NCI-H1105 treated with DMSO at 0.1 percent for 48 hours (cell line): ENCODE measurements at regions not wholly inside any gene's neighbourhood (a gene's known extent, or its start where the extent isn't known, plus 50 kb on each side); places are given as distances from the start of the nearest gene placed in this dataset.

Source experiments
- DNase-seq: peaks from one replicate; lab custom pipeline; 2025; lab: John Stamatoyannopoulos, UW

DNA sequence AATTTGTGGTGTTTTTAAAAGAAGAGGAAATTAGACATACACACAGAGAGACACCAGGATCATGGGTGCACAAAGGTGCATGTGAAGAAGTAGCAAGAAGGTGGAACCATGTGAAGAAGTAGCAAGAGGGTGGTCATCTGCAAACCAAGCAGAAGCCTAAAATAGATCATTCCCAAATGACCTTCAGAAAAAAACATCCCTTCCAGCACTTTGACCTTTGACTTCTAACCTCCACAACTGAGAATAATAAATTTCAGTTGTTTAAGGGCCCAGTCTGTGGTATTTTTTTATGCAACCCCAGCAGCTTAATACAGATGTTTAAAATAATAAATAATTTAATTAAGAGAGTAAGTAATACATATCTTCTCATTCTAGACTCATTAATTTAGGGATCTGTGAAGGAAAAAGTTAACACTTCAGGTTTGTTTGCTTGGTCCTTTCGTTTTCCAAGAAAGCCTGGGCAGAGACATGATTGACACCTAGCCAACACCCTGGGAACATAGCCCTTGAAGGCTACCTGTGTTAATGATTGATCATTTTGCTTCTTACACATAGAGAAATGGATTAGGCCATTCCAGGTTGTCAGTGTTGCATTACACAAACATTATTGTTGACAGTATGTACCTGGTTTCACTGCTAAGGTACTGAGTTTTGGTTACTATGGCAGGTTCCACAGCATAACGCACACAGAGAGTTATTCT is 1331.2 kb upstream of the GBE1 start:
- no peak for DNase-seq

DNA sequence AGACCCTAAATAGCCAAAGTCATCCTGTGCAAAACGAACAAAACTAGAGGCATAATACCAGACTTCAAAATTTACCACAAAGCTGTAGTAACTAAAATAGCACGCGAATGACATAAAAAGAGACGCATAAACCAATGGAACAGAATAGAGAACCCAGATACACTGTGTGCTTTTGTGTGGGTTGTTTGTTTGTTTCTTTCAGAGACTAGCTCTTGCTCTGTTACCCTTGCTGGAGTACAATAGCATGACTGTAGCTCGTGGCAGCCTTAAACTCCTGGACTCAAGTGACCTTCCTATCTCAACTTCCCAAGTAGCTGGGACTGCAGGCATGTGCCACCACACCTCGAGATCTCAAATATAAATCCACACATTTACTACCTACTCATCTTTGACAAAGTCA is 1314.6 kb upstream of the GBE1 start:
- no peak for DNase-seq

DNA sequence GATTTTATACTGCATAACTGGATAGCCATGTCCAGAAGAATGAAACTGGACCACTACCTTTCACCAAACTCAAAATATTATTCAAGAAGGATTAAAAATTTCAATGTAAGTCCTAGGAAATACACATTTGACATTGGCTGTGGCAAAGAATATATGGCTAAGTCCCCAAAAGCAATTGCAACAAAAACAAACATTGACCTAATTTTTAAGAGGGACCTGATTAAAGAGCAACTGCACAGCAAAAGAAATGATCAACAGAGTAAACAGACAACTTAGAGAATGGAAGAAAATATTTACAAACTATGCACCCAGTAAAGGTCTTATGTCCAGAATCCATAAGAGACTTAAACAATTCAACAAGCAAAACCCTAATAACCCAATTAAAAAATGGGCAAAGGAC is 1313.0 kb upstream of the GBE1 start:
- DNase-seq = no peak

DNA sequence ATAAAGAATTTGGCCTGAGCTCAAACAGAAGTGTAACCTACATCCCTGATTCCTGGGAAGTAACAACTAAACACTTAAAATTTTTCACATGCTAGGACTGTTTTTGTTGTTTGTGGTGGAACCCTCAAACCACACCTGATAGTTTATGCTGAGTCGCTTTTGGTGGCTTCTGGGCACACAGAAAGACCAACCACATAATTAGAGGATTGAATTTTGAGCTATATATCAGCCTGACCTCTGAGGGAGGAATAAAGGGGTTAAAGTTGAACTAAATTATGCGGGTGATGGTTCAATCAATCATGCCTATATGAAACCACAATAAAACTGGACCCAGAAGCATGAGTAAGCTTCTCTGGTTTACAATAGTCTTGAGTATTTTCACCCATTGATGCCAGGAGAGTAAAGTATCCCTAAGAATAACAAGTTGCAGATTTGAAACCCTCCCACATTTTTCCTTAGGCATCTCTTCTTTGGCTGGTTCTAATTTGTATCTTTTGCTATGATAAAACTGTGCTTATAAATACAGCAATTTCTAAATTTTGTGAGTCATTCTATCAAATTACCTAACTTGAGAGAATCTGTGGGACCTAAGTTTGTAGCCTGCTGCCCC is 1304.5 kb upstream of the GBE1 start:
- no peak for DNase-seq

DNA sequence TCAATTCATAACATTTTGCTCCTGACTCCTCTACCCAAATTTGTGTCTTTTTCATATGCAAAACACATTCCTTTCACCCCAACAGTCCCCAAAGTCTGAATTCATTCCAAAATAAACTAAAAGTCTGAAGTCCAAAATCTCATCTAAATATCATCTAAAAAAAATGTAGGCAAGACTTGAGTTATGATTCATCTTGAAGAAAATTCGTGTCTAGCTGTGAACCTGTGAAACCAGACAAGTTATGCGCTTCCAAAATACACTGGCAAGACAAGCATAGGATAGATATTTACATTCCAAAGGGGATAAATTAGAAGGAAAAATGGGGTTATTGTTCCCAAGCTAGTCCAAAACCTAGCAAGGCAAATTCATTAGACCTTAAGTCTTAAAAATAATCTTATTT is 1302.0 kb upstream of the GBE1 start:
- no peak for DNase-seq

DNA sequence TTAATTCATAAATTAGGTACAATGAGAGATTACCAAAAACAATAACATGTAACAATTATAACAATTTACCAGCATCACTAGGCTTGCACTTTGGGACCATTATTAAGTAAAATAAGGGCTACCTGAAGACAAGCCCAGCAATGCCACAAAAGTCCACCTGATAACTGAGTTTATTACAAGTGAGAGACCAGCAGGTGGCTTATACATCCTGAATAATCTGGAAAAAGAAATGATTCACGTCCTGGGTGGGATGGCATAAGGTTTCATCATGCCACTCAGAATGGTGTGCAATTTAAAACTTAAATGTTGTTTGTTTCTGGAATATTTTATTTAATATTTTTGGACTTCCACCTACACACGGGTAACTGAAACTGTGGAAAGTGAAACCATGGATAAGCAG is 1287.1 kb upstream of the GBE1 start:
- DNase-seq = no peak

DNA sequence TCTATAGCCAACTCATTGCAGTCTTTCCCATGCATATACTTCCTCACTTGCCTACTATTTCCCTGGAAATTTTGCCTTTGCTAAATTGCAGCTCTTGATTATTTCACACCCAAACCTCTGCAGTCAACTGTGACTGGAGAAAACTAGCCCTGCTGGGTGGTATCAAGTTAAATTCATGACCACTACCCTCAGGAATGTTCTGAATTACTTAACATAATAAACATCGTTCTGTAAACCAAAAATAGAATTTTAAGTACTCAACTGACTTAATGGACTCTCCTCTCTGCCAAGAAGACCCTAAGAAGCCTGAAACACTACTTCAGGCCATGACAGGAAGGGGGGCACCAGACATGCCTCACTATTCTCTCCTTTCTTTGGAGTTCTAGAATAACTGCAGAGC is 1278.0 kb upstream of the GBE1 start:
- no peak for DNase-seq

DNA sequence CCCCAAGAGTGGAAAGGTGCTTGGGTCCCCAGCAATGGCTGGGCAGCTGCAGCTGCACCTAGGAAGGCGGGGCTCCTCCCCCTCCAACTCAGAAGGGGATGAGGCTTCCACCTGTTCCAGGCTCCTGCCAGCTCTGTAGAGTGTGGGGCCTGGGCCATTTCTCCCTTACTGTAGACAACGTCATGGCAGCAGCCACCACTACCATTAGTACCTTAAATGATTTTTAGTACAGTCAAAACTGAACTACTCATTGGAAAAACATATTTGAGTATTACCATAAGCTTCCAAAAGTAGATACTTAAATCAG is 1274.2 kb upstream of the GBE1 start:
- no peak for DNase-seq

DNA sequence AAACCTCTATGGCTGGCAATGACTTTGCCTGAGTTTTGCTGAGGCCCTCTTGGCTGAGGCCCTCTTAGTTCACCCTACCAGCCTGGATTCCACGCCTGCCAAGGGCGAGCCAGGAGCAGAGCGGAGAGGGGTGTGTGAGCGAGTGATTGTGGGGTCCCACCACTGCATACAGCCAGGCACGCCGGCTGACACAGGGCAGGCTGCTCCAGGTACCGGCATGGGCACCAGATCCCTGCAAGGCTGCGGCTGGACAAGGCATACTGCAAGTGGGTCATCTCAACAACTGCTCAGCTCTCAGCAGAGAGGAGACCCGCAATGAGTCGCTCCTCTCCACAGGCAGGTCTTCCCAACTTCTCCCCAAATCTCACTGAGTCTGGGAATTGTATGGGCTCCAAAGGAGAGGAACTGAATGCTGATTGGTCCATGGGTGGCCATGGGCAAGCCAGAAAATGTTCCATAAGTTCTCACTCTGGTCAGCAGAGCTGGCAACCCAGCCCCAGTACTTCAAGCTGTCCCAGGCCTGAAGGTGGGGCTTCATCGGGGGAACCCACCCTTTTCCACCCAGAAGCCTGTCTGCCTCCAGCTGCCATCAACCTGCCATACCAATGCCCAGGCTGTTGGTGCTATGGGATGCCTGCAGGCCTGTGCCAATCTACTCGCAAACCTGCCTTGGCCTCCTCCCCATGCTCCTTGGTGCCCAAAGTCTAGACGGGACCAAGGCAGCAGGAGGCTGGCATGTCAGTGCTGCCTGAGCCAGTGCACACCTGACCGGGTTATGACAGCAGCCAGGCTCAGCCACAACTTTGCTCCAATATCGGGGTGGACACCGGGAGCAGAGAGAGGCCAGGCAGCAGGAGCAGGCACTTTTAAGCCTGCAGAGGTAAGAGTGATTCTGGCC is 1273.6 kb upstream of the GBE1 start:
- no peak for DNase-seq

DNA sequence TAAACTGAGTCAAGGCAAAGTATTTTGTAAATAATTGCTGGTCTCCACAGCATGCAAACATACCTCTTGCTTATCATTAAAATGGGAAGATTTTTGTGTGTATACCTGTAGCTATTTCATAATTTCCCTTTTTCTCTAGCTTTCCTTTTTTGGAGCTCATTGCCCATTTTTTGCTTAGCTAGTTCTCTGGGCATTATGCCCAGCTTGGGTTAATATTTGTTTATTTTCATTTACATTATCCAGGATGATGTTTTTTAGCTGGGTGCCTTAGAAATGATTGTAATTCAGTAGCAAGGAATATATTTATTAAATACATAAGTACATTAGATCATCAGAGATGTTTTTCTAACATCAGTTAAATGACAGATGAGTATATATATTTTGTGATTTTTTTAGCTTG is 1271.7 kb upstream of the GBE1 start:
- DNase-seq = peak; percentile 28

DNA sequence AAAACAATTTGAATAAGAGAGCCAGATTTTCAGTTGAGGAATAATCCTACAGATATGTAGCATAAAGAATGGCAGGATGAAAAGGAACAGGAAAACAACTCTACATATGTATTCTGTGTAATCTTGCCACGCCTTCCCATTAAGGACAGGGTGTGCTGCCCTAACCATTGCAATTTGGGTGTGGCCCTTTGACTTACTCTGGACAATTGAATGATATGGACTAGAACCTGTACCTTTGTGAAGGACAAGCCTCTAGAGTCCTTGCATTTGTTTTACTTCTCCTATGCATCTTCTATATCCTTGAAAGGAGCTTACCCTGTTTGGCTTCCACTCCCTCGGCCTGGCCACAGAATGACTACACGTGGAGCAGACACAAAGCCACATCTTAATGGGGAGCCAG is 1261.6 kb upstream of the GBE1 start:
- no peak for DNase-seq

DNA sequence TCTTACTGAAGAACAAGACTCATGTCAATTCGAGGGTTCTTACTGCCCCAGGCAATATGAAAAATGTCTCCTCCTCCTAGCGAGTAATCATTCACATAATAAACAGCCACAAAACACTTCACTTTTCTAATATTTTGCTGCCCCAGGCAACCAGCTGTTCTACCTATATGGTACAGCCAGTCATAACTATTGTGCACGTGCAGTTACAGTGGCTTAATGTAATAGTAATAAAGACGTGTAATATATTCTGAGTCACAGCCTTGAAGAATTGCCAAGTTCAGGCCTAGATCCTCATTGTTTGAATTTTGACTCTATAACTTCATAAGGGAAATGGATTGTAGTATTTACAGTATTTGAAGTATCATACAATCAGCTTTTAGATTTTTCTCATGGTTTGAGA is 1250.0 kb upstream of the GBE1 start:
- peak; percentile 59 for DNase-seq

DNA sequence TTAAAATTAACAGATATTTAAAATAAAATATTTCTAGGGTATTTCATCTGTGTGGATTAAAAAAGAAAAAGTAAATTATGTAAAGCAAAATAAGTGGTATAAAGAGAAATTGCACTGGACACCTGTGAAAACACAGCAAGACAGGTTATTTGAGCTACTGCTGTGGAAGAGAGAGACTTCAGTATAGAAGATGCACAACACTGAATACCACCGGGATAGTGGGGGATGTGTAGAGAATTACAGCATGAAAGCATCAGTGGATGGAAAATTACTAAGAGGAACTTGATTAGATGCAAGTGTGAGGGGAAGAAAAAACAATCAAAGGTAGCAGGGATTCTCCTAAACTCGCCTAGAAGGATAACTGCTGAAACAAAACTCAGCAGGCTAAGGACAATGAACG is 1242.5 kb upstream of the GBE1 start:
- peak; percentile 26 for DNase-seq

DNA sequence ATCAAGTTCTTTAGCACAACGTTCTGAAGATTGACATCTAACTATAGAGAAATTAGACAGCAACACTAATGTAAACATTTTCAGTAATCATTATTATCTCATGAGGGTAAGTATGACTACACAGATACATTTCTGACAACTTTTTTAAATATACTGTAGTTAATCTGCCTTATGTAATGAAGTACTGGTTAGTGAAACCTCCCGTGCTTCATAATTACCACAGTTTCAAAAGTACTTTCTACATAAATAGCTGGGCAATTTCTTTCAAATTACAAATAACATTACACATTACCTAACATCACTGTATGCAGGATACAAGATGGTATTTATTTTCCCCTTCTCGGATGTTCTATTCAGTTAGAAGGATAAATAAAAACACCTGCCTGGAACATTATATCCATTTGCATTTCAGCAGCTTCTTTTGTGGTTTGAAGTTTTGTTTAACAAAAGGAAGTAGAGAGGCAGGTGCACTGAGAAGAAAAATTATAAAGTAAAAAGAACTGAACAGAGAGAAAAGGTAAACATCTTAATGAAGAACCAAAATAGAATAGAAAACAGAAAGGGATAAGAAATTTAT is 1241.5 kb upstream of the GBE1 start:
- peak; percentile 91 for DNase-seq

DNA sequence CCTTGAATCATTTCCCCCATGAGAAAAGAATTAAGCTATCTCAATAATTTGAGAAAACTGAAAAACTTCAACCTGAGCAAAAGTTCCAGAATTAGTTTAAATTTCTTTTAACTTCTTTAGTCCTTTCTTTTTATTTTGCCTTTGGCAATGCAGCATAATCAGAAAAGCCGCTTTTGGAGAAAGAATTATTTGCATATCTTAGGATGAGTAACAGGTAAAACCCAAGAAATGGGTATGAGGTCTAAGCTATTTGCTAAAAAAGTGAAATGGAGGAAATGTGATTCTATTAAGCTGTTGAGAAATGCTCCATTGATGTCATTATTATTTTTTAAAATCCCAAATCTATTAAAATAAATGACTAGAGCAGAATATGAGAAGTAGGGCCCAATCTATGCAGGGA is 1238.3 kb upstream of the GBE1 start:
- no peak for DNase-seq

DNA sequence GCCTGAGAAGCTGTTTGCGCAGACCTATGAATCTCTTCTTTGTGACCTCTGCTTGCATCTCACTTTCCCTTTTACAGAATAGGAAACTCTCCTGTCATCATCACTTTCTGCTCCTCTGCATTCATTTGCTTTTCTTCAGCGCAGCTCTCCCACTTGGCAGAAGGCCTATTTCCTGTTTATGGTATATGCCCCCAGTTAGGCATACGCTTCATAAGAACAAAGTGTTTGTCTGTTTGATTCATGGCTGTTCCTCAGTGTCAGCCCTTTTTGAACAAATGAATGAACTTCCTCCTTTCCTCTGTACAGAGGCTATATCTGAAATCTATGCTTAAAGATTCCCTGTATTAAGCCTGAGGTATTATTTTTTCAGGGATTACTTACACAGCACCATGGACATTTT is 1216.9 kb upstream of the GBE1 start:
- DNase-seq = no peak

DNA sequence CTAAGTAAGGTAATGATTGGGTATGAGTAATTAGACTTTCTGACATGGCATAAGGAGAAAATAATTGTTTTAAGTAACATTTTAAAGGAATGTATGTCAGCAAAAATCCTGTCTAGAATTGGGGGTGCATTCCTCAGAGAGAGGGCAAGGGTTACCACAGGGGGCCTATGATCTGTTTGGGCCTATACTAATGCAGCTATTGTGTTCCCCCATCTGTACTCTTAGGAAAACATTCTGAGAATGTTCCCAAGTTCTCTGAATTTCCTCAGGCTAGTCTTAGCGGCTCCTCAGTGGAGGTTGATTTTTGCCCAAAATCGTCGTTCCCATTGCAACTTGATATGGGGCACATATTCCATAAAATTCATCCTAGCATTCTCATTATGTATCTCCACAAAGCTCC is 1216.4 kb upstream of the GBE1 start:
- no peak for DNase-seq

DNA sequence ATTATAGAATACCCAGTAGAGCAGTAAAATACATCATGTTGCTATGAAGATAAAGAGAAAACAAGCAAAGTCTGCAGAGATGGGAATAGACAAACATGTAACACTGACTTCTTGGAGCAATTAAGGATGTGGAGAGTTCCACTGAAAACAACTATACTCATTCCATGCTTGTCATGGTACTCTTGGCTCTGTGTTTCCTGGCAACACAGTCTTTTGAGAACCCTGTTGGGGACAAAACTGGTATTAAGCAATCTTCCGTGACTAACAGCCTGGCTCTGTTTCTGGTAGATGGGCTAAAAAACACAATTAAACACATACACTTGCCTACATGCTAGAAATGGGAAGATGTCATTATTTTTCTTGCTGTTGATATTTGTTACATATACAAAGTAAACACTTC is 1212.3 kb upstream of the GBE1 start:
- DNase-seq = no peak

DNA sequence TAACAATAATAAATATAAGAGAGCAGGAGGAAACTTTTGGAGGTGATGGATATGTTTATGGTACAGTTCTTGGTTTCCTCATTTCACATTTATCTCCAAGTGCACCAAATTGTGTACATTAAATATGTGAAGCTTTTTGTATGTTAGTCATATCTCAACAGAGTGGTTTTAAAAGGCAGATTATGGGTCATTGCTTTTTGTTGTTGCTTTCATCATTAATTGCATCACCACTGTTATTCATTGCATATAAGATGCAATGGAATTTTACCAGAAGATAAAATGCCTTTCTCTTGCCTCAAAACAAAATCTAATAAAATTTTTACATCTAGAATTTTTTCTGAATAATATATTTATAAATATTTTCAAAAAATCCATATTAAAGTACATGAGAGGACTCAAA is 1198.9 kb upstream of the GBE1 start:
- no peak for DNase-seq

DNA sequence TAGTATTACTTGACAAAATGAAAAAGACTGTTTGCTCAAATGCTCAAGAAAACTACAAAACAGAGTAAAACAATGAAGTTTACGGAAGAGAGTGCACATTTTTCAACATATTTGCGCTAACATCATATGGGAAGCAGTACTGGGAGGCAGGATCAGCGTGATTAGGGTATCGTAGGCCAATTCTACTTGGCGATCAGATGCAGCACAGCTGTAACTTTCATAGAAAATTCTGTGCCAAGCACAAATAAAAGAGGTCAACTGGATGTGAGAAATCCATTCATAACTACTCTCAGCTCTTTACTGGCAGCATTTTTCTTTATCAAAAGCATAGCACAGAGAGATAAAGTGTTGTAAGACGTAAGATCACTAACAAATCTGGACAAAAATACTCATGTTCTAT is 1196.3 kb upstream of the GBE1 start:
- DNase-seq = no peak

DNA sequence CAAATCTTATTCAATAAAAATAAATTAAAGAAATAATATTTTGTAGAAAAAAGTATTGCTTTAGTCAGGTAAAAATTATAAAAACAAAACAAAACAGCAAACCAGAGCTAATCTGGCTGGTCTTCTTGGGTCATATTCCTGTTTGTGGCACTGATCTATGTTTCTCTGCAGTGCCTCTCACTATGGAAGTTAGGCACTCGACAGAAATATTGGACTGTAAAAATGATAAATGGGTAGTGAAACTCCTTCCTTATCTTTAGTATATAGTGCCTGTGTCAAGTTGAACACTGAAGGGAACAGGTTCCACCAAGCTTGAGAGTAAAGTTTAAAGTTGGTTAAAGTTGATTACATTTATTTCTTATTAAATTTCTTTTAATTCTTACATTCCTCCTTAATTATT is 1195.6 kb upstream of the GBE1 start:
- no peak for DNase-seq

DNA sequence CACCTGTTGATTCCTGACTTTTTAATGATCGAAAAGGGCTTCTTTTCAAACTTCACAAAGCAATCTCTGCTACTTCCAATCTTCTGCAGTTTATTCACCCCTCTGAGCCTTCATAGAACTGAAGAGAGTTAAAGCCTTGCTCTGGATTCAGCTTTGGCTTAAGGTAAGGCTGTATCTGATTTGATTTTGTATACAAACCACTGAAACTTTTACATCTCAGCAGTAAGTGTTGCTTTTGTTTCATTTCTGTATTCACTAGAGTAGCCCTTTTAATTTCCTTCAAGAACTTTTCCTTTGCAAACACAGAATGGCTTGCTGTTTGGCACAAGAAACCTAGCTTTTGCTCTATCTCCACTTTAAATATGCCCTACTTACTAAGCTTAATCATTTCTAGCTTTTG is 1193.0 kb upstream of the GBE1 start:
- DNase-seq = no peak

DNA sequence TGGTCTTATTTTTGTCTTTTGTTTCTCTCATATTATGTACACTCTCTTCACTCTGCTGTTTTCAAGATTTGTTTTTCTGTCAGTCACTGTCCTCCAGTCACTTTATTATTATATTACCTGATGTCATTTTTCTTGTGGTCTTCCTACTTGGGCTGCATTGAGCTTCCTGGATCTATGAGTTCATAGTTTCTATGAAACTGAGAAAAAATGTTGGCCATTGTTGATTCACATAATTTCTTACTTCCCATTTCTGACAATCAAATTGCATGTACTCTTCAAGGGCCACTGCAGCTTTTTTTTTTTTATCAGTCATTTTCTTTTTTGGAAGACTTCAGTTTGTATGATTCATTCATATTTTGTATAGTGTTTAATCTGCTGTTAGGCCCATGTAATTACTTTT is 1180.6 kb upstream of the GBE1 start:
- no peak for DNase-seq
